Mesenchymal stem cell (in vitro differentiated cells and primary cell): ENCODE measurements at regions not wholly inside any gene's neighbourhood (a gene's known extent, or its start where the extent isn't known, plus 50 kb on each side); places are given as distances from the start of the nearest gene placed in this dataset.

ENCODE experiments used
- DNase-seq: peaks from one replicate; pipeline ENCODE4 v3.0.0-alpha.2; 2013
- H2AFZ ChIP-seq: one replicate; pipeline ENCODE4 v1.6.1; 2013; ENCODE audit warnings: low read depth, mild to moderate bottlenecking, control low read depth, inconsistent platforms, low read length, moderate library complexity
- H2AK5ac ChIP-seq: 2 replicates; pipeline ENCODE4 v1.6.1; 2013; ENCODE audit warnings: low read length, moderate library complexity, mild to moderate bottlenecking, inconsistent platforms; ENCODE audit not compliant: severe bottlenecking
- H2BK120ac ChIP-seq: one replicate; pipeline ENCODE4 v1.6.1; 2013; ENCODE audit warnings: low read depth, mild to moderate bottlenecking, inconsistent platforms, low read length, moderate library complexity
- H2BK12ac ChIP-seq, 2 experiments: one replicate each; pipeline ENCODE4 v1.6.1; 2013; ENCODE audit warnings: inconsistent platforms in 2 of 2, low read length in 2 of 2, mild to moderate bottlenecking in 2 of 2, moderate library complexity in 2 of 2, control low read depth in 1 of 2
- H2BK15ac ChIP-seq: one replicate; pipeline ENCODE4 v1.6.1; 2013; ENCODE audit warnings: mild to moderate bottlenecking, low read depth, inconsistent platforms; ENCODE audit not compliant: poor library complexity, severe bottlenecking
- H2BK5ac ChIP-seq: 2 replicates; pipeline ENCODE4 v1.6.1; 2013; ENCODE audit warnings: low read depth, mild to moderate bottlenecking, low read length, control low read depth, inconsistent platforms; ENCODE audit not compliant: poor library complexity, severe bottlenecking
- H3K14ac ChIP-seq, 2 experiments: one replicate each; pipeline ENCODE4 v1.6.1; 2013; ENCODE audit warnings: inconsistent platforms in 2 of 2, low read length in 2 of 2, control low read depth in 1 of 2, mild to moderate bottlenecking in 1 of 2, moderate library complexity in 1 of 2
- H3K18ac ChIP-seq, 2 experiments: one replicate each; pipeline ENCODE4 v1.6.1; 2013; ENCODE audit warnings: inconsistent platforms in 2 of 2, low read length in 2 of 2, control low read depth in 1 of 2, low read depth in 1 of 2, mild to moderate bottlenecking in 1 of 2
- H3K23ac ChIP-seq, 2 experiments: one replicate each; pipeline ENCODE4 v1.6.1; 2013; ENCODE audit warnings: inconsistent platforms in 2 of 2, low read length in 2 of 2, mild to moderate bottlenecking in 2 of 2, moderate library complexity in 2 of 2, control low read depth in 1 of 2
- H3K27ac ChIP-seq: 2 replicates; pipeline ENCODE4 v1.5.1; 2013; ENCODE audit warnings: mild to moderate bottlenecking, moderate library complexity, low read length, control low read depth, inconsistent platforms; ENCODE audit not compliant: poor library complexity, severe bottlenecking
- H3K27me3 ChIP-seq, 2 experiments: 2 replicates each; pipeline versions ENCODE4 v1.6.1 to v1.7.0; 2013; ENCODE audit warnings: low read length in 2 of 2, mild to moderate bottlenecking in 2 of 2, moderate library complexity in 2 of 2, control low read depth in 1 of 2, inconsistent platforms in 1 of 2; ENCODE audit not compliant: control insufficient read depth in 1 of 2, insufficient read depth in 1 of 2
- H3K36me3 ChIP-seq, 2 experiments: 2 replicates each; pipeline versions ENCODE4 v1.6.1 to v1.7.0; 2013; ENCODE audit warnings: low read length in 2 of 2, control low read depth in 1 of 2, inconsistent platforms in 1 of 2, low read depth in 1 of 2, mild to moderate bottlenecking in 1 of 2; ENCODE audit not compliant: insufficient read depth in 2 of 2, control insufficient read depth in 1 of 2
- H3K4ac ChIP-seq, 2 experiments: one replicate each; pipeline ENCODE4 v1.6.1; 2013; ENCODE audit warnings: inconsistent platforms in 2 of 2, low read length in 2 of 2, mild to moderate bottlenecking in 2 of 2, moderate library complexity in 2 of 2, control low read depth in 1 of 2, low read depth in 1 of 2
- H3K4me1 ChIP-seq: 2 replicates; pipeline ENCODE4 v1.6.1; 2013; ENCODE audit warnings: low read depth, low read length, control low read depth; ENCODE audit not compliant: control insufficient read depth, insufficient read depth
- H3K4me2 ChIP-seq: 2 replicates; pipeline ENCODE4 v1.6.1; 2013; ENCODE audit warnings: low read length, mild to moderate bottlenecking, inconsistent platforms; ENCODE audit not compliant: poor library complexity, severe bottlenecking
- H3K4me3 ChIP-seq, 2 experiments: 2 replicates each; pipeline versions ENCODE4 v1.5.1 to v1.7.0; 2013; ENCODE audit warnings: low read length in 2 of 2, mild to moderate bottlenecking in 2 of 2, control low read depth in 1 of 2, low read depth in 1 of 2; ENCODE audit not compliant: insufficient read depth in 1 of 2
- H3K79me1 ChIP-seq: replicated peaks from 2 replicates; pipeline ENCODE4 v1.6.1; 2013; ENCODE audit warnings: mild to moderate bottlenecking, control low read depth, low read length, inconsistent platforms; ENCODE audit not compliant: poor library complexity, severe bottlenecking
- H3K9ac ChIP-seq: 2 replicates; pipeline ENCODE4 v1.7.0; 2013; ENCODE audit warnings: mild to moderate bottlenecking, low read length, moderate library complexity
- H3K9me3 ChIP-seq: 2 replicates; pipeline ENCODE4 v1.7.0; 2013; ENCODE audit warnings: mild to moderate bottlenecking, low read length; ENCODE audit not compliant: control insufficient read depth
- H4K8ac ChIP-seq: one replicate; pipeline ENCODE4 v1.6.1; 2013; ENCODE audit warnings: inconsistent platforms, mild to moderate bottlenecking, low read length, moderate library complexity
- H4K91ac ChIP-seq: one replicate; pipeline ENCODE4 v1.6.1; 2013; ENCODE audit warnings: mild to moderate bottlenecking, low read length, inconsistent platforms
- WGBS: methylation state at CpG from one replicate; pipeline ENCODE4 v1.1.7; 2013; ENCODE audit warnings: mixed read lengths; 5-methylcytosine and 5-hydroxymethylcytosine counted together

DNA sequence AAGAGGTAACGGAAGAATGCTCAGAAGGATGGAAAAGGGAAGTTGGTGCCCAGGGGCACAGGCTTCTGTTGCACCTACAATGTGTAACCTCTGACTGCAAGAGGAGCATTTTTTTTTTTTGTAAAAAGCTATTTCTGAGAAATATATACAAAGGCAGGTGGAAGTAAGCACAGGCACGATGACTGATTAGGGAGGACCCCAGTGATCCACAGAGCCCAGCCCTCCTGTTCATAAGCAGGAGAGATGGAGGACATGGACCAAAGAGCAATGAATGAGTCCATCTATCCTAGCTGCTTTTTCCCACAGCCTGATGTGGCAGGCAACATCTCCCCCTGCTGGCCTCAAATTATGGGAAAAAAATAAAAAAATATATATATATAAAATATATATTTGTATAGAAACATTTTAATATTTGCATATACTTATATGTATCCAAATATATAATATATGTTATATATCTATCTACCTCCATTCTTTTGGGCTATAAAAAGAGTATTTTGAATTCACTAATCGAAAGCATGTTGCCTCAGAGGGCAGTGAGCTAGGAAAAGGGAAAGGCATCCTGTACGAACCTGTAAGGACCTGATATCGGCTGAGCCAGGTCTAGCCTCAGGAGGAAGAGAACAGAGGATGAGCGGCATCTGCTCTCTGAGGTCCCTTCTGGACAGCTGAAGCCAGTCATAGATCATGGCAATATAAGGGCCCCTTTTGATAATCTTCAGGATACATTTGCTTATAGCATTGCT, 166.0 kb upstream of the STK17B start:
- no peak overlapping the region for H3K23ac ChIP-seq
- no peak overlapping the region for H2BK15ac ChIP-seq
- H4K91ac ChIP-seq = no peak overlapping the region
- 71% methylated on average over 5 of the region's 6 CpGs for WGBS
- H3K18ac ChIP-seq = no peak overlapping the region
- no peak overlapping the region for H3K14ac ChIP-seq
- no peak overlapping the region for H2BK5ac ChIP-seq
- H2BK120ac ChIP-seq = no peak overlapping the region
- H3K4me3 ChIP-seq = no peak overlapping the region
- no peak overlapping the region for H3K9ac ChIP-seq
- H2AK5ac ChIP-seq = no peak overlapping the region
- H2BK12ac ChIP-seq = no peak overlapping the region
- H3K4me1 ChIP-seq = peaks cover 8% of the 10 kb centered on the region
- H3K36me3 ChIP-seq = no peaks in the 10 kb centered on the region
- no peaks in the 10 kb centered on the region for H3K9me3 ChIP-seq
- no peak overlapping the region for H3K4ac ChIP-seq
- DNase-seq = peak; percentile 56
- H3K27ac ChIP-seq = no peak overlapping the region
- H3K27me3 ChIP-seq = no peaks in the 10 kb centered on the region
- H3K4me2 ChIP-seq = no peak overlapping the region
- no peaks in the 10 kb centered on the region for H3K79me1 ChIP-seq
- no peak overlapping the region for H4K8ac ChIP-seq
- no peak overlapping the region for H2AFZ ChIP-seq

- no peak overlapping the region for H3K18ac ChIP-seq
- H3K9me3 ChIP-seq = no peaks in the 10 kb centered on the region
- H3K14ac ChIP-seq = no peak overlapping the region
- H2BK12ac ChIP-seq = no peak overlapping the region
- peaks cover 8% of the 10 kb centered on the region for H3K4me1 ChIP-seq
- H2BK5ac ChIP-seq = no peak overlapping the region
- H2AK5ac ChIP-seq = no peak overlapping the region
- H2BK120ac ChIP-seq = no peak overlapping the region
- H4K8ac ChIP-seq = no peak overlapping the region
- no peak overlapping the region for H3K23ac ChIP-seq
- H4K91ac ChIP-seq = no peak overlapping the region
- H3K4me3 ChIP-seq = no peak overlapping the region
- H3K9ac ChIP-seq = no peak overlapping the region
- DNase-seq = no peak
- H2AFZ ChIP-seq = no peak overlapping the region
- no peak overlapping the region for H3K27ac ChIP-seq
- H2BK15ac ChIP-seq = no peak overlapping the region
- no CpG with 5 or more reads among the region's 2 CpGs for WGBS
- H3K79me1 ChIP-seq = no peaks in the 10 kb centered on the region
- no peak overlapping the region for H3K4ac ChIP-seq
- no peaks in the 10 kb centered on the region for H3K36me3 ChIP-seq
- H3K27me3 ChIP-seq = no peaks in the 10 kb centered on the region
- no peak overlapping the region for H3K4me2 ChIP-seq
Measured at GRCh38 chr2:196338440-196338839, 167.1 kb upstream of the STK17B start.

GRCh38 chr2:196341277-196341841, 170.0 kb upstream of the STK17B start:
- H4K91ac ChIP-seq = no peak overlapping the region
- H3K4me3 ChIP-seq = no peak overlapping the region
- no peak overlapping the region for H3K23ac ChIP-seq
- DNase-seq = no peak
- WGBS = 100% methylated on average over 2 of the region's 2 CpGs
- no peaks in the 10 kb centered on the region for H3K27me3 ChIP-seq
- no peak overlapping the region for H2AK5ac ChIP-seq
- no peak overlapping the region for H2BK12ac ChIP-seq
- no peak overlapping the region for H2BK5ac ChIP-seq
- H3K4me2 ChIP-seq = no peak overlapping the region
- no peaks in the 10 kb centered on the region for H3K79me1 ChIP-seq
- no peak overlapping the region for H3K4ac ChIP-seq
- H3K14ac ChIP-seq = no peak overlapping the region
- no peak overlapping the region for H3K9ac ChIP-seq
- peaks cover 4% of the 10 kb centered on the region for H3K4me1 ChIP-seq
- H3K9me3 ChIP-seq = no peaks in the 10 kb centered on the region
- H2BK120ac ChIP-seq = no peak overlapping the region
- H3K36me3 ChIP-seq = no peaks in the 10 kb centered on the region
- no peak overlapping the region for H2AFZ ChIP-seq
- no peak overlapping the region for H2BK15ac ChIP-seq
- no peak overlapping the region for H3K18ac ChIP-seq
- H4K8ac ChIP-seq = no peak overlapping the region
- no peak overlapping the region for H3K27ac ChIP-seq

DNA sequence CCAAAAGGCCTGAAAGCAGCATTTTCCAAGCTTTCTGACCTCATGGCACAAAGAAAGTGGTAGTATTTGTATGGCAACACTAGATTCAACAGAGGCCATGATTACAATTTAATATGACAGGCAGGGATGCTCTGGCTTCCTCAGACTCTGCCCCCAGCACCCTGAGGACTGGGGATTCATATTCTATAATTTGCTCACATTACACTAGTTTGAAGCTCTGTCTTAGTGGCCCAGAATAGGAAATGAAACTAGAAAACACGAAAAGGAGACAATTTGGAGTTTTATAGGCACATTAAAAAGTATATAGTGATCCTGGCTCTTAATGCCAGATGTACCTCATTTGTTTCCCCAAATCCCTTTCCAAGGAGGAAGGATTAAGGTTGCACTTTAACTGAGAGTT, 173.0 kb upstream of the STK17B start:
- Histone ChIP-seq H3K4me3 (no peak overlapping the region), H3K4ac (no peak overlapping the region), H2AFZ (no peak overlapping the region), H3K18ac (no peak overlapping the region), H3K14ac (no peak overlapping the region), H3K4me2 (no peak overlapping the region), H3K36me3 (no peaks in the 10 kb centered on the region), H2BK12ac (no peak overlapping the region), H2BK120ac (no peak overlapping the region), H3K79me1 (no peaks in the 10 kb centered on the region), H4K91ac (no peak overlapping the region), H4K8ac (no peak overlapping the region), H2BK15ac (no peak overlapping the region), H3K27me3 (no peaks in the 10 kb centered on the region), H2BK5ac (no peak overlapping the region), H3K23ac (no peak overlapping the region), H3K27ac (no peak overlapping the region), H3K9ac (no peak overlapping the region), H3K9me3 (no peaks in the 10 kb centered on the region), H2AK5ac (no peak overlapping the region), H3K4me1 (no peaks in the 10 kb centered on the region)
- 100% methylated on average over 1 of the region's 1 CpG for WGBS
- no peak for DNase-seq
